Testis (tissue), 2 donors: ENCODE measurements at regions not wholly inside any gene's neighbourhood (a gene's known extent, or its start where the extent isn't known, plus 50 kb on each side); places are given as distances from the start of the nearest gene placed in this dataset.

ENCODE experiments used
- DNase-seq: peaks from one replicate; pipeline ENCODE4 v3.0.0-alpha.2; 2019
- H3K27ac ChIP-seq, 2 donors: fragments of 200-600 bp; sonication (generic); one replicate each; pipeline ENCODE4 v1.5.1; 2019
- H3K27me3 ChIP-seq: fragments of 200-600 bp; sonication (generic); one replicate; pipeline ENCODE4 v1.5.1; 2019
- H3K36me3 ChIP-seq: fragments of 200-600 bp; sonication (generic); one replicate; pipeline ENCODE4 v1.5.1; 2017; ENCODE audit warnings: low read depth; ENCODE audit errors: missing control alignments
- H3K4me1 ChIP-seq: fragments of 200-600 bp; sonication (generic); one replicate; pipeline ENCODE4 v1.5.1; 2019
- H3K4me3 ChIP-seq, 2 donors: fragments of 200-600 bp; sonication (generic); one replicate each; pipeline ENCODE4 v1.5.1; 2017 to 2019
- H3K9me3 ChIP-seq: fragments of 200-600 bp; sonication (generic); one replicate; pipeline ENCODE4 v1.5.1; 2017
- CTCF ChIP-seq, 3 experiments: fragments of 450-650 bp in 2 of 3; fragments of 200-600 bp in 1 of 3; sonication (generic) in 1 of 3; IDR thresholded peaks; one replicate each; pipeline ENCODE4 v1.5.1; 2016 to 2019; ENCODE audit warnings: antibody characterized with exemption in 3 of 3, mild to moderate bottlenecking in 2 of 3, moderate library complexity in 1 of 3
- POLR2A ChIP-seq: fragments of 450-650 bp; IDR thresholded peaks from one replicate; pipeline ENCODE4 v1.6.1; 2017; ENCODE audit warnings: antibody characterized with exemption, mild to moderate bottlenecking, moderate library complexity
- WGBS, 2 donors: methylation state at CpG; one replicate each; pipeline ENCODE4 v1.1.5; 2018; 5-methylcytosine and 5-hydroxymethylcytosine counted together
- intact Hi-C: fragments of 100-400 bp; cut with DNase I; formaldehyde crosslinking; loops from one replicate; pipeline ENCODE4 v1.15.1; 2023; ENCODE audit warnings: low total_unique reads

GRCh38 chr1:83102630-83103071 is 896.3 kb downstream of the TTLL7 start:
- H3K27me3 ChIP-seq: no peaks in the 10 kb centered on the region
- 63 to 94% methylated on average over 2 of the region's 2 CpGs for WGBS, 2 donors
- no peak overlapping the region for H3K4me3 ChIP-seq
- no peaks in the 10 kb centered on the region for H3K9me3 ChIP-seq
- no peak for DNase-seq
- intact Hi-C loops: no loop called here
- H3K36me3 ChIP-seq: no peaks in the 10 kb centered on the region
- no peaks in the 10 kb centered on the region for H3K4me1 ChIP-seq
- H3K27ac ChIP-seq: no peak overlapping the region
- TF ChIP-seq POLR2A: no peak
- no peak for TF ChIP-seq CTCF (IDR thresholded peaks at IDR 0.05)

DNA sequence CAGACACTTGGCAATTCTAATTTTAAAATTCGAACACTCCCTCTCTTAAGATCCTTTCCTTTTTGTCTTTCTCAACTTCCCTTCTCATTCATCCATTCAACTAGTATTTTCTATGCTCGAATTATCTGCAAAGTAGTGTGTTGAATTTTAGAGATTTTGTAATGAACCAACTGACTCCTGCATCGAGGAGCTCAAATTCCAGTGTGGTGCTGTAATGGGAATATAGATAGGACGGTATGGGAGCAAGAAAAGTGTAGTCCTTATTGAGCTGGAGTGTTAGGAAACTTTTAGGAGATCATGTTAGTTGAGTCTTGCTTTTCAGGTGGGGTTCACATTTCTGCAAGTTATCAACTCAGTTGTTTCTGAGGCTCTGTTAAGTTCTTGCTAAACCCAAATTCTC is 897.5 kb downstream of the TTLL7 start:
- no peaks in the 10 kb centered on the region for H3K4me1 ChIP-seq
- no peaks in the 10 kb centered on the region for H3K36me3 ChIP-seq
- no peaks in the 10 kb centered on the region for H3K27me3 ChIP-seq
- no peak overlapping the region for H3K4me3 ChIP-seq
- no peak for DNase-seq
- H3K27ac ChIP-seq: no peak overlapping the region
- WGBS, 2 donors: 71 to 79% methylated on average over 4 of the region's 4 CpGs
- no peak for TF ChIP-seq POLR2A
- TF ChIP-seq CTCF (IDR thresholded peaks at IDR 0.05): no peak
- intact Hi-C loops: no loop called here
- no peaks in the 10 kb centered on the region for H3K9me3 ChIP-seq

DNA sequence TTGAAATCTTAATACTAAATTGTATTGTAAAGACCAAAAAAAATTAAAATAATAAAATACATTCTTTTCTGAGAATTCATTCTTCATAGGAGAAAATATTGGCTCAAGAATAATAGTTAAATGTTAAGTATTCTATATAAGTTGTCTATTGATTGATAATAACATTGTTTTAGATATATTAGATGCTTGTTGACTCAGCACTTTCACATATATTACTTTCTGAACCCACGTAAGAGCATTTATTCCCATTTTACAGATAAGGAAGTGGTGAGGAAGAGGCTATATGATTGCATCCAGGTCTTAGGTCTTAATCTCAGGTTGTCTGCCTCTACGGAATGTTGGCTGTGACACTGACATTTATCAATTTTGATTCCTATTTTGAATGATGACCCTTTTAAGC is 898.8 kb downstream of the TTLL7 start:
- no peak for DNase-seq
- Histone ChIP-seq H3K4me3 (no peak overlapping the region), H3K4me1 (no peaks in the 10 kb centered on the region), H3K27me3 (no peaks in the 10 kb centered on the region), H3K27ac (no peak overlapping the region), H3K9me3 (no peaks in the 10 kb centered on the region), H3K36me3 (no peaks in the 10 kb centered on the region)
- TF ChIP-seq POLR2A (no peak), CTCF (IDR thresholded peaks at IDR 0.05) (no peak)
- intact Hi-C loops: no loop called here
- WGBS, 2 donors: 72 to 76% methylated on average over 2 of the region's 2 CpGs

DNA sequence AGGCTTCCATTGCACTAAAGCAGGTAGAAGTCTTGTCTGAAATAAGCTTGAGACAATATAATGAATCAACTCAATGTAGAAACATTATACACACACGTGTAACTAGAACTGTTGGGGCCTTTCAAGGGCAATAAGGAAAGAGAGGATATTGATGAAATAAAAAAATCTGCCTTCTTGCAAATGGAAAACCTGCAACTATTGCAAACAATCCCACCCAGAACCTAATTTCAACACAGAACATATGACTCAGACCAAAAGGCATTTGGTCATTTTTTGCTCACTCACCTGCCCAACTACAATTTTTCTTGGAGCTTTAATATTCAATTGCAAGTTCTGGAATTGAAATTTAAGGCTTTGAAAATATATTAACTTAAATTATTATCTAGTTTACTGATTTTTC is 900.1 kb downstream of the TTLL7 start:
- no peaks in the 10 kb centered on the region for H3K9me3 ChIP-seq
- WGBS, 2 donors: 83 to 95% methylated on average over 1 of the region's 1 CpG

More for the DNA sequence above, 900.1 kb downstream of the TTLL7 start:
- no peak for TF ChIP-seq CTCF (IDR thresholded peaks at IDR 0.05)
- no peak for TF ChIP-seq POLR2A
- no peak for DNase-seq
- H3K4me3 ChIP-seq: no peak overlapping the region
- H3K27me3 ChIP-seq: no peaks in the 10 kb centered on the region
- intact Hi-C loops: no loop called here
- no peak overlapping the region for H3K27ac ChIP-seq
- no peaks in the 10 kb centered on the region for H3K4me1 ChIP-seq
- no peaks in the 10 kb centered on the region for H3K36me3 ChIP-seq
